GM13977 (cell line): ENCODE measurements at regions not wholly inside any gene's neighbourhood (a gene's known extent, or its start where the extent isn't known, plus 50 kb on each side); places are given as distances from the start of the nearest gene placed in this dataset.

Experiments used
- DNase-seq: peaks from one replicate; pipeline ENCODE4 v3.0.0; 2012; ENCODE audit warnings: low spot score
- in situ Hi-C: fragments of 300-500 bp; cut with MboI; formaldehyde crosslinking; loops from one replicate; pipeline ENCODE4 v1.12.0; 2022; ENCODE audit warnings: low sequenced_read_pairs, low pct_unique_long_range_greater_than_20kb, mixed read lengths, inconsistent platforms; ENCODE audit not compliant: unreplicated experiment
- TF ChIP-seq, protein P1 (sequence below): IDR thresholded peaks from 2 replicates; pipeline ENCODE4 v1.5.1; 2012; ENCODE audit warnings: mild to moderate bottlenecking, control low read depth; ENCODE audit not compliant: insufficient read depth; ENCODE audit errors: extremely low read depth, missing control alignments

DNA sequence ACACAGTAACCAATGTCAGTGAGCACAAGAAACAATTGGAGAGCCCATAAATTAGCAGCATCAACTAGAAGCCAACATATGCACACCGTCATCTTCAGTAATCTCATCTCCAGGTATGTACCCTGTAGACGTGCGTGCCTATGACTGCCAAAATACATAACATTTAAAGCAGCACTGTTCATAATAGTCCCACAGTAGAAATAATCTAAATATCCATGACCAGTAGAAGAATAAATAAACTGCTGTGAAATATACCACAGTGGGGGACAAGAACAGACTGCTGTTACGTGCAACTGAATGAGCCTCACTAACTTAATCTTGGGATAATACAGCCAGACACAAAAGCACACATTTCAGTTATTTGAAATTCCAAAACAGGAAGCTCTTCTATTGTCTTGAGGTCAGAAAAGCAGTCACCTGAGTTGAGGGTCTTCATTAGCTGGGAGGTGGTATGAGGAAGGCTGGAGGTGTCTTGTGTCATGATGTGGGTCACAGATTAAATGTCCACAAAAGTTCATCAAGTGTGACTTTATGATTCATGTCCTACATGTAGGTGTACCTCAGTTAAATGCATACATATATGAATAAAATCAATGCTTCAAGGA lies 454.2 kb upstream of the AKR1E2 start:
- TF ChIP-seq, protein P1, sequence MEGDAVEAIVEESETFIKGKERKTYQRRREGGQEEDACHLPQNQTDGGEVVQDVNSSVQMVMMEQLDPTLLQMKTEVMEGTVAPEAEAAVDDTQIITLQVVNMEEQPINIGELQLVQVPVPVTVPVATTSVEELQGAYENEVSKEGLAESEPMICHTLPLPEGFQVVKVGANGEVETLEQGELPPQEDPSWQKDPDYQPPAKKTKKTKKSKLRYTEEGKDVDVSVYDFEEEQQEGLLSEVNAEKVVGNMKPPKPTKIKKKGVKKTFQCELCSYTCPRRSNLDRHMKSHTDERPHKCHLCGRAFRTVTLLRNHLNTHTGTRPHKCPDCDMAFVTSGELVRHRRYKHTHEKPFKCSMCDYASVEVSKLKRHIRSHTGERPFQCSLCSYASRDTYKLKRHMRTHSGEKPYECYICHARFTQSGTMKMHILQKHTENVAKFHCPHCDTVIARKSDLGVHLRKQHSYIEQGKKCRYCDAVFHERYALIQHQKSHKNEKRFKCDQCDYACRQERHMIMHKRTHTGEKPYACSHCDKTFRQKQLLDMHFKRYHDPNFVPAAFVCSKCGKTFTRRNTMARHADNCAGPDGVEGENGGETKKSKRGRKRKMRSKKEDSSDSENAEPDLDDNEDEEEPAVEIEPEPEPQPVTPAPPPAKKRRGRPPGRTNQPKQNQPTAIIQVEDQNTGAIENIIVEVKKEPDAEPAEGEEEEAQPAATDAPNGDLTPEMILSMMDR: no peak
- in situ Hi-C loops: no loop called here
- no peak for DNase-seq

DNA sequence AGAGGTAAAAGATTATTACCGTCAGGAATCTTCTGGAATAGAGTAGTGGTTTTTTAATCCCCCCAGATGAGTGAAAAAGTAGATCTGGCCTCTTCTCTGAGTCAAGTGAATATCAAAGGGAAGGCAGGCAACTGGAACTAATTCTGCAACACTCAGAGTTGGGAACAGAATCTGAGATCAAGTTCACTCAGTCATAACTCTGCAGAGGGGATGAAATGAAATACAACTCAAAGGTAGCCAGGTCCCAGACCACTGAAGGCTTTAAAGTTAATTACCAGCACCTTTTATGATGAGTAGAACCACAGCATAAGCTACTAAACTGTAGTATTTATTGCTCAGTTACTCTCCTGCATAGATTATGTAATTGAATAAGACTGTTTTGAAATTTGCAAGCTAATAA lies 455.6 kb upstream of the AKR1E2 start:
- DNase-seq: no peak
- TF ChIP-seq, protein P1: no peak
- in situ Hi-C loops: no loop called here

DNA sequence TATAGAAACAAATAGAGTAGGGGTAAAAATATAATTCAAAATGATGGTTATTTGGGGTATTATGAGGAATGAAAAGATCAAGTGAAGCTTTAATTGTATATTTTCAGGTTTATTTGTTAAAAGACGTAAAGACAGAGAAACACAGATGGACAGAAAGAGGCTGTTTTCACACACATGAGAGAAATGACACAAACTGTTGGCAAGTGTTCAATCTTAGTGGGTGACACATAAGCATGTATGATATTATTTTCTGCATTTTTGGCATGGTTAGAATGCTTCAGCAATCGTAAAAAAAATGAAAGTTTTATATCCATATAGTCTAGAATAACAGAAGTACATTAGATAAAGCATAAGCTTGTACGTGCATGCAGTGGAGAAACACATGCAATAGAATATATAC lies 464.4 kb upstream of the AKR1E2 start:
- in situ Hi-C loops: no loop called here
- TF ChIP-seq, protein P1: no peak
- no peak for DNase-seq

DNA sequence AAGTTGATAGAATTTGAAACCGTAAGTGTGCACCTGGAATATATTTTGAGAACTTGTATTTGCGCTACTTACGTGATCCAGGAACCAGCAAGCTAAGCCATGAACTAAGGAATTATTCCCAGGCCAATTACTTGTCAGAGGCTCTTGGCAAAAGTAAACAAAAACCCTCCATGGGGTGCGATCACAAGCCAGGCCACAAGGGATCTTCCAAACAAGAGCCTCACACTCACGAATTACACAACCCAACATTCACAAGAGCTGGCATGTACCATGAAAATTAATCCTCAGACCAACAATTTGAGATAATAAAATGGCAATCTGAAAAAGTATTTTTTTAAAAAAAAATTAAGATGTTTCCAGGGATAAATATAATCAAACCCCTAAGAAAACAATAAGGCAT lies 467.0 kb upstream of the AKR1E2 start:
- in situ Hi-C loops: no loop called here
- DNase-seq: no peak
- TF ChIP-seq, protein P1: no peak

DNA sequence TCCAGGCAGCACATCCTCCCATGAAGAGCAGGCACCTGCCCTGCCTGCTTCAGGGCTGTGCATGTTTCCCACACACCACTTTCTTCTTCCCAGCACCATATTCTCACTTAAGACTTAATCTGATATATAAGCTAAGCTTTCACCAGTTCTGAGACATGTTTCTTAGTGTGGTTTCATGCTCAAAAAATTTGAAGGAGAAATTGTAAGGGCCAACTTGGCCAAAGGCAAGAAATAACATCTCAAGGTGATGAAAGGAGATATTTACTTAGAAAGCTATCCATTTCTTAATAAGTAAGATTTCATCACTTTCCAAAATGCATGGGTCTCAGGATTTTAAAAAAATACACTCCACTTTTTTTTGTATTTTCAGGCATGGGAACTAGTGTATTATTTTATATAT lies 468.1 kb upstream of the AKR1E2 start:
- TF ChIP-seq, protein P1: no peak
- no peak for DNase-seq
- in situ Hi-C loops: no loop called here

- in situ Hi-C loops: no loop called here
- no peak for DNase-seq
- TF ChIP-seq, protein P1: no peak
Measured at GRCh38 chr10:4355350-4355749, 470.7 kb upstream of the AKR1E2 start.

- TF ChIP-seq, protein P1: no peak
- no peak for DNase-seq
- in situ Hi-C loops: no loop called here
Measured at GRCh38 chr10:4354382-4354812, 471.6 kb upstream of the AKR1E2 start.
